ENCODE measurements at regions not wholly inside any gene's neighbourhood (a gene's known extent, or its start where the extent isn't known, plus 50 kb on each side); places are given as distances from the start of the nearest gene placed in this dataset.

DNA sequence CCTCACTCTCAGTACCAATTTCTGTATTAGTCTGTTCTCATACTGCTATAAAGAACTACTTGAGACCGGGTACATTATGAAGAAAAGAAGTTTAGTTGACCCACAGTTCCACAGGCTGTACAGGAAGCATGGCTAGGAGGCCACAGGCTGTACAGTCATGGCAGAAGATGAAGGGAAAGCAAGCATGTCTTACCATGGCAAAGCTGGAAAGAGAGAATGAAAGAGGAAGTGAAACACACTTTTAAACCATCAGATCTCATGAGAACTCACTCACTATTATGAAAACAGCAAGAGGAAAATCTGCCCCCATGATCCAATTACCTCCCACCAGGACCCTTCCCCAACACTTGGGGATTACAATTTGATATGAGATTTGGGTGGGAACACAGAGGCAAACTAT, 698.8 kb downstream of the CDH9 start:
- H3K27ac ChIP-seq (ENCODE audit: insufficient read length, low read depth, low read length): no peak overlapping the region
- no peaks in the 10 kb centered on the region for H3K79me2 ChIP-seq (ENCODE audit: insufficient read depth, low read length)
- H4K5ac ChIP-seq (ENCODE audit: insufficient read length, low read depth, low read length): no peak overlapping the region
- H3K4me1 ChIP-seq (ENCODE audit: insufficient read depth, low read length): no peaks in the 10 kb centered on the region
- no peaks in the 10 kb centered on the region; the same call in 1 of the 2 replicates for H3K27me3 Mint-ChIP-seq (ENCODE audit: low read depth)
- no peaks in the 10 kb centered on the region for H3K27me3 ChIP-seq (ENCODE audit: insufficient read depth, low read length)
- H3K9ac ChIP-seq (ENCODE audit: extremely low read depth, insufficient read length, low read length): no peak overlapping the region
- H3K4ac ChIP-seq (ENCODE audit: low read depth, low read length): no peak overlapping the region
- H3K79me1 ChIP-seq (ENCODE audit: insufficient read depth, low read depth, low read length, poor library complexity, severe bottlenecking): no peaks in the 10 kb centered on the region
- no peak overlapping the region for H2AK5ac ChIP-seq (ENCODE audit: insufficient read length, low read length)
- no peak overlapping the region for H3K4me2 ChIP-seq (ENCODE audit: insufficient read depth, insufficient read length, low read length)
- no peak overlapping the region for H2BK120ac ChIP-seq (ENCODE audit: low read depth, low read length, poor library complexity, severe bottlenecking)
- H2BK5ac ChIP-seq (ENCODE audit: insufficient read length, low read length): no peak overlapping the region
- H2BK15ac ChIP-seq (ENCODE audit: low read depth, low read length): no peak overlapping the region
- WGBS (ENCODE audit: extremely low coverage, insufficient read length, low lambda C conversion rate): no CpG with 5 or more reads among the region's 1 CpG
- H3K4me1 Mint-ChIP-seq: no peaks in the 10 kb centered on the region
- H2AFZ ChIP-seq (ENCODE audit: low read length): no peak overlapping the region
- H3K9me3 ChIP-seq (ENCODE audit: control insufficient read depth, low read depth, low read length): no peaks in the 10 kb centered on the region
- no peak overlapping the region for H3K27ac Mint-ChIP-seq
- H3K18ac ChIP-seq (ENCODE audit: insufficient read length, low read depth, low read length): no peak overlapping the region
- H3K9me3 Mint-ChIP-seq: peaks cover 4 to 17% of the 10 kb centered on the region in 2 experiments; a peak in 4 of 5 replicates
- no peak for TF ChIP-seq CTCF (conservative IDR thresholded peaks at IDR 0.05)
- DNase-seq: no peak
- H4K20me1 ChIP-seq (ENCODE audit: control insufficient read depth, insufficient read depth, insufficient read length): no peaks in the 10 kb centered on the region
- H3T11ph ChIP-seq (ENCODE audit: low read length): no peak overlapping the region
- H3K23me2 ChIP-seq (ENCODE audit: insufficient read length, low read depth, low read length, poor library complexity, severe bottlenecking): no peaks in the 10 kb centered on the region
- no peak overlapping the region for H3K14ac ChIP-seq (ENCODE audit: insufficient read depth, low read length)
- H4K91ac ChIP-seq (ENCODE audit: insufficient read length, low read depth, low read length): no peak overlapping the region
- no peak overlapping the region for H3K56ac ChIP-seq (ENCODE audit: insufficient read length, low read depth, low read length)
- H3K36me3 Mint-ChIP-seq (ENCODE audit: insufficient read depth in 1 of 3, low read depth in 3 of 3): peaks cover 0 to 11% (median 4%) of the 10 kb centered on the region in 3 experiments; a peak in 4 of 7 replicates
- H3K23ac ChIP-seq (ENCODE audit: insufficient read length, low read depth, low read length): no peak overlapping the region
- H2BK12ac ChIP-seq (ENCODE audit: insufficient read length, low read depth, low read length): no peak overlapping the region
- no peak overlapping the region for H2BK20ac ChIP-seq (ENCODE audit: low read depth, low read length, poor library complexity, severe bottlenecking)
- no peak overlapping the region; a peak in 1 of 5 replicates for H3K4me3 Mint-ChIP-seq
- H4K8ac ChIP-seq (replicated peaks; ENCODE audit: insufficient read length, low read depth, low read length): no peak overlapping the region
